A673 (cell line): ENCODE measurements at regions not wholly inside any gene's neighbourhood (a gene's known extent, or its start where the extent isn't known, plus 50 kb on each side); places are given as distances from the start of the nearest gene placed in this dataset.

ENCODE experiments used
- BruUV-seq: library from RNA; stranded (reverse); fragments of 400-500 nt; replicated peaks from 2 replicates; lab custom pipeline; 2021; lab: Mats Ljungman, UMichigan
- CTCF ChIA-PET: fragments of 300-600 bp; sonication (Branson Sonifier 250); formaldehyde crosslinking; loops from one replicate; lab custom pipeline; 2022; ENCODE audit warnings: antibody characterized with exemption; lab: Charles Lee
- POLR2A ChIA-PET: fragments of 300-600 bp; sonication (Branson Sonifier 250); formaldehyde crosslinking; loops from one replicate; lab custom pipeline; 2022; ENCODE audit warnings: antibody characterized with exemption; ENCODE audit not compliant: low non-redundant PET; lab: Charles Lee
- DNase-seq: peaks from one replicate; pipeline ENCODE4 v3.0.0-alpha.2; 2015; ENCODE audit warnings: low spot score
- H3K27ac ChIP-seq: fragments of 200-600 bp; sonication (generic); 2 replicates; pipeline ENCODE4 v1.5.1; 2016; ENCODE audit warnings: mixed run types, low read depth, mild to moderate bottlenecking, mixed read lengths, antibody characterized with exemption, low read length; ENCODE audit not compliant: poor library complexity, severe bottlenecking
- H3K27me3 ChIP-seq: fragments of 200-600 bp; sonication (generic); replicated peaks from 2 replicates; pipeline ENCODE4 v1.6.1; 2017; ENCODE audit warnings: mixed run types, low read depth, mild to moderate bottlenecking, mixed read lengths, antibody characterized with exemption, low read length; ENCODE audit not compliant: insufficient read depth, poor library complexity
- H3K36me3 ChIP-seq: fragments of 200-600 bp; sonication (generic); 2 replicates; pipeline ENCODE4 v1.6.1; 2016; ENCODE audit warnings: mixed run types, mild to moderate bottlenecking, mixed read lengths, antibody characterized with exemption, low read length; ENCODE audit not compliant: insufficient read depth, poor library complexity, severe bottlenecking
- H3K4me1 ChIP-seq: fragments of 200-600 bp; sonication (generic); 2 replicates; pipeline ENCODE4 v1.6.1; 2017; ENCODE audit warnings: mixed run types, mild to moderate bottlenecking, mixed read lengths, antibody characterized with exemption, low read length; ENCODE audit not compliant: insufficient read depth, poor library complexity, severe bottlenecking
- H3K4me3 ChIP-seq: fragments of 200-600 bp; sonication (generic); 2 replicates; pipeline ENCODE4 v1.5.1; 2016; ENCODE audit warnings: low read depth, mixed run types, mild to moderate bottlenecking, mixed read lengths, low read length; ENCODE audit not compliant: poor library complexity, severe bottlenecking
- H3K9me3 ChIP-seq: fragments of 200-600 bp; sonication (generic); 2 replicates; pipeline ENCODE4 v1.6.1; 2016; ENCODE audit warnings: mixed run types, low read depth, mild to moderate bottlenecking, mixed read lengths, antibody characterized with exemption, low read length; ENCODE audit not compliant: poor library complexity, severe bottlenecking
- EZH2 ChIP-seq: fragments of 200-600 bp; sonication (generic); IDR thresholded peaks from 2 replicates; pipeline ENCODE4 v1.6.1; 2017; ENCODE audit warnings: borderline replicate concordance, low read depth, mild to moderate bottlenecking, mixed read lengths, antibody characterized with exemption, low read length; ENCODE audit not compliant: poor library complexity, severe bottlenecking
- intact Hi-C: fragments of 100-400 bp; cut with micrococcal nuclease; formaldehyde crosslinking; loops from one replicate; pipeline ENCODE4 v1.10.0; 2022; ENCODE audit not compliant: unreplicated experiment
- TF ChIP-seq, protein P1 (sequence below): fragments of 300-800, 200-600 bp; sonication (generic); conservative IDR thresholded peaks from 2 replicates; pipeline ENCODE4 v1.5.1; 2017; ENCODE audit warnings: low read depth, mild to moderate bottlenecking, antibody characterized with exemption, low read length, moderate library complexity, mixed read lengths

DNA sequence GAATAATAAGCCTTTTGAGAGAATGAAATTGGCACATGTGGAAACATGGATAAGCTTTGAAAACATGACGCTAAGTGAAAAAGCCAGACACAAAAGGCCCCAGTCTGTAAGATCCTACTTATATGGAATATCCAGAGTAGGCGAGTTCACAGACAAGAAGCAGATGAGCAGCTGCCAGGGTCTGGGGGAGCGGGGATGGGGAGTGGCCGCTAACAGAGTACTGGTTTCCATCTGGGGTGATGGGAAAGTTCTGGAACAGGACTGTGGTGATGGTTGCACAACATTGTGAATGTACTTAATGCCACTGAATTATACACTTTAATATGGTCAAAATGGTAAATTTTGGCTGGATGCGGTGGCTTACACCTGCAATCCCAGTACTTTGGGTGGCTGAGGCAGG, 126.5 kb downstream of the SPATA19 start:
- no peak overlapping the region for H3K27ac ChIP-seq
- CTCF ChIA-PET, result no interaction called here
- DNase-seq, result no peak
- H3K9me3 ChIP-seq, result no peaks in the 10 kb centered on the region
- H3K4me3 ChIP-seq, result no peak overlapping the region
- H3K36me3 ChIP-seq, result no peaks in the 10 kb centered on the region
- intact Hi-C loops, result no loop called here
- H3K27me3 ChIP-seq, result peaks cover 7% of the 10 kb centered on the region
- TF ChIP-seq, protein P1, sequence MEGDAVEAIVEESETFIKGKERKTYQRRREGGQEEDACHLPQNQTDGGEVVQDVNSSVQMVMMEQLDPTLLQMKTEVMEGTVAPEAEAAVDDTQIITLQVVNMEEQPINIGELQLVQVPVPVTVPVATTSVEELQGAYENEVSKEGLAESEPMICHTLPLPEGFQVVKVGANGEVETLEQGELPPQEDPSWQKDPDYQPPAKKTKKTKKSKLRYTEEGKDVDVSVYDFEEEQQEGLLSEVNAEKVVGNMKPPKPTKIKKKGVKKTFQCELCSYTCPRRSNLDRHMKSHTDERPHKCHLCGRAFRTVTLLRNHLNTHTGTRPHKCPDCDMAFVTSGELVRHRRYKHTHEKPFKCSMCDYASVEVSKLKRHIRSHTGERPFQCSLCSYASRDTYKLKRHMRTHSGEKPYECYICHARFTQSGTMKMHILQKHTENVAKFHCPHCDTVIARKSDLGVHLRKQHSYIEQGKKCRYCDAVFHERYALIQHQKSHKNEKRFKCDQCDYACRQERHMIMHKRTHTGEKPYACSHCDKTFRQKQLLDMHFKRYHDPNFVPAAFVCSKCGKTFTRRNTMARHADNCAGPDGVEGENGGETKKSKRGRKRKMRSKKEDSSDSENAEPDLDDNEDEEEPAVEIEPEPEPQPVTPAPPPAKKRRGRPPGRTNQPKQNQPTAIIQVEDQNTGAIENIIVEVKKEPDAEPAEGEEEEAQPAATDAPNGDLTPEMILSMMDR, result no peak
- TF ChIP-seq EZH2, result no peak
- no TSS peak for BruUV-seq
- POLR2A ChIA-PET, result no interaction called here
- H3K4me1 ChIP-seq, result no peaks in the 10 kb centered on the region

DNA sequence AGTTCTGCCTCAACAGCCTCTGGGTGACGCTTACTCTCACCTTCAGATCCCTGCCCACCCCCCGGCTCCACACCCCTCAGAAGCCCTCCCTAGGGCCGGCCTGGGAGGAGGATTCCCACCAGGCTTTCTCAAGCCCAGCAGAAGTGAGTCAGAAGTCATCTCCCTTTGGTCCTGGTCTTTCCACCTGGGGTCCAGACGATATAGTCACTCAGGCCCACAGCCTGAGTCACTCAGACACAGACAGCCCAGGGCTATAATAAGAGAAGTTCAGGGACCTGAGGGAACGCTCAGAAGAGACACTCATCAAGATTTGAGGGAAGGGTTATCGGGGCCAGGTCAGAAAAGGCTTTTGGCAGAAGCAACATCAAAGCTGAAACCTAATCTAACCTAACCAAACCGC, 127.1 kb downstream of the SPATA19 start:
- TF ChIP-seq EZH2, result no peak
- TF ChIP-seq, protein P1, result no peak
- ChIA-PET CTCF (no interaction called here), POLR2A (no interaction called here)
- Histone ChIP-seq H3K27ac (no peak overlapping the region), H3K4me1 (no peaks in the 10 kb centered on the region), H3K9me3 (no peaks in the 10 kb centered on the region), H3K4me3 (no peak overlapping the region), H3K27me3 (peaks cover 7% of the 10 kb centered on the region), H3K36me3 (no peaks in the 10 kb centered on the region)
- BruUV-seq, result no TSS peak
- intact Hi-C loops, result no loop called here
- no peak for DNase-seq

DNA sequence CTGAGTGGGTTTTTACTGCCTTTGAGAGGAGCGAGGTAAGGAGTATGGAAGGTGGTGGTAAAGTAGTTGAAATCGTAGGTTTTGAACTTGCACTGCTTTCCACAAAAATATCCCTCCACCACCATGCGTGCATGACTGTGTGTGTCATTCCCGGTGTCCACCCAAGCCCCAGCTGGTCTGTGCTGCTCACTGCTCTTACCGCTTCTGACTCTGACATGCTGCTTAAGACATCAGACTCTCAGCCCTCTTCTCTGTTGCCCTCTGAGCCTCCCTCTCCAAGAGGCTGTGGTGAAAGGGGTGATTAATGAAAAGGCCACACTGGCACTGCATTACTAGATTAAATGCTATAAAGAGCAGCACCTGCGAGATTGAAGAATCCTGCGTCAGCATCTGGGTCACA, 128.7 kb downstream of the SPATA19 start:
- TF ChIP-seq EZH2, result no peak
- TF ChIP-seq, protein P1, result no peak
- ChIA-PET CTCF (no interaction called here), POLR2A (no interaction called here)
- Histone ChIP-seq H3K27me3 (peaks cover 7% of the 10 kb centered on the region), H3K36me3 (no peaks in the 10 kb centered on the region), H3K9me3 (peaks cover 3% of the 10 kb centered on the region), H3K4me3 (no peak overlapping the region), H3K4me1 (no peaks in the 10 kb centered on the region), H3K27ac (no peak overlapping the region)
- intact Hi-C loops, result no loop called here
- no peak for DNase-seq
- no TSS peak for BruUV-seq
